Liver (tissue), 8 donors: ENCODE measurements at regions not wholly inside any gene's neighbourhood (a gene's known extent, or its start where the extent isn't known, plus 50 kb on each side); places are given as distances from the start of the nearest gene placed in this dataset.

ENCODE experiments used
- DNase-seq: peaks from one replicate; pipeline ENCODE4 v3.0.0-alpha.2; 2017; ENCODE audit warnings: low spot score
- H3K27ac ChIP-seq, 2 donors: one replicate each; pipeline ENCODE4 v1.7.0; 2013; ENCODE audit warnings: inconsistent platforms in 2 of 2, low read length in 2 of 2, control low read depth in 1 of 2, low read depth in 1 of 2, mild to moderate bottlenecking in 1 of 2
- H3K27me3 ChIP-seq, 4 donors: one replicate each; pipeline versions ENCODE4 v1.6.1 to v1.7.0; 2013; ENCODE audit warnings: low read length in 3 of 4, inconsistent platforms in 1 of 4, mild to moderate bottlenecking in 1 of 4, moderate library complexity in 1 of 4; ENCODE audit not compliant: control insufficient read depth in 4 of 4, insufficient read depth in 4 of 4
- H3K36me3 ChIP-seq, 4 donors: one replicate each; pipeline versions ENCODE4 v1.6.1 to v1.7.0; 2013; ENCODE audit warnings: low read length in 3 of 4, mild to moderate bottlenecking in 3 of 4, low read depth in 1 of 4, moderate library complexity in 1 of 4; ENCODE audit not compliant: control insufficient read depth in 4 of 4, insufficient read depth in 3 of 4
- H3K4me1 ChIP-seq, 4 donors: one replicate each; pipeline versions ENCODE4 v1.6.1 to v1.7.0; 2013; ENCODE audit warnings: low read length in 3 of 4, mild to moderate bottlenecking in 3 of 4, moderate library complexity in 1 of 4; ENCODE audit not compliant: control insufficient read depth in 4 of 4, insufficient read depth in 4 of 4
- H3K4me3 ChIP-seq, 3 donors: one replicate each; pipeline versions ENCODE4 v1.6.1 to v1.7.0; 2013; ENCODE audit warnings: low read length in 3 of 3, control low read depth in 1 of 3, low read depth in 1 of 3, mild to moderate bottlenecking in 1 of 3
- H3K9ac ChIP-seq, 2 donors: one replicate each; pipeline ENCODE4 v1.7.0; 2013; ENCODE audit warnings: low read length in 2 of 2, mild to moderate bottlenecking in 2 of 2, moderate library complexity in 2 of 2, control low read depth in 1 of 2, low read depth in 1 of 2
- H3K9me3 ChIP-seq, 4 donors: one replicate each; pipeline versions ENCODE4 v1.6.1 to v1.7.0; 2013; ENCODE audit warnings: low read length in 3 of 4; ENCODE audit not compliant: control insufficient read depth in 4 of 4
- ATF3 ChIP-seq: IDR thresholded peaks from 2 replicates; pipeline ENCODE4 v1.6.1; 2016; ENCODE audit warnings: antibody characterized with exemption
- CTCF ChIP-seq: fragments of 150-350 bp; IDR thresholded peaks from 2 replicates; pipeline ENCODE4 v1.5.1; 2017; ENCODE audit warnings: improper control_type of control experiment, low read depth, low read length; ENCODE audit not compliant: missing input control
- EGR1 ChIP-seq, 2 donors: IDR thresholded peaks; 2 replicates each; pipeline ENCODE4 v1.6.1; 2016 to 2018; ENCODE audit warnings: antibody characterized with exemption in 2 of 2, low read depth in 2 of 2
- FOXA1 ChIP-seq: IDR thresholded peaks from 2 replicates; pipeline ENCODE4 v1.6.1; 2016; ENCODE audit warnings: antibody characterized with exemption
- FOXA2 ChIP-seq: IDR thresholded peaks from 2 replicates; pipeline ENCODE4 v1.6.1; 2016; ENCODE audit warnings: antibody characterized with exemption
- GABPA ChIP-seq, 2 donors: IDR thresholded peaks in 1 of 2; conservative IDR thresholded peaks in 1 of 2; 2 replicates each; pipeline ENCODE4 v1.6.1; 2016; ENCODE audit warnings: antibody characterized with exemption in 2 of 2, mild to moderate bottlenecking in 1 of 2, moderate library complexity in 1 of 2
- HNF4A ChIP-seq, 2 donors: conservative IDR thresholded peaks; 2 replicates each; pipeline ENCODE4 v1.6.1; 2016; ENCODE audit warnings: antibody characterized with exemption in 2 of 2, mild to moderate bottlenecking in 2 of 2
- HNF4G ChIP-seq: IDR thresholded peaks from 2 replicates; pipeline ENCODE4 v1.6.1; 2016; ENCODE audit warnings: antibody characterized with exemption
- JUND ChIP-seq, 2 donors: IDR thresholded peaks; 2 replicates each; pipeline ENCODE4 v1.6.1; 2016; ENCODE audit warnings: antibody characterized with exemption in 2 of 2
- NR2F2 ChIP-seq: IDR thresholded peaks from 2 replicates; pipeline ENCODE4 v1.6.1; 2016; ENCODE audit warnings: antibody characterized with exemption
- RAD21 ChIP-seq, 2 donors: IDR thresholded peaks; 2 replicates each; pipeline ENCODE4 v1.6.1; 2016; ENCODE audit warnings: antibody characterized with exemption in 2 of 2, mild to moderate bottlenecking in 2 of 2
- RXRA ChIP-seq, 2 donors: IDR thresholded peaks; 2 replicates each; pipeline ENCODE4 v1.6.1; 2017 to 2018; ENCODE audit warnings: antibody characterized with exemption in 2 of 2, mild to moderate bottlenecking in 1 of 2
- SP1 ChIP-seq: IDR thresholded peaks from 2 replicates; pipeline ENCODE4 v1.6.1; 2018; ENCODE audit warnings: antibody characterized with exemption, mild to moderate bottlenecking
- TAF1 ChIP-seq: conservative IDR thresholded peaks from 2 replicates; pipeline ENCODE4 v1.6.1; 2016; ENCODE audit warnings: antibody characterized with exemption, mild to moderate bottlenecking
- YY1 ChIP-seq: IDR thresholded peaks from 2 replicates; pipeline ENCODE4 v1.6.1; 2016; ENCODE audit warnings: antibody characterized with exemption, mild to moderate bottlenecking
- WGBS: extraction: QIAGEN DNeasy Blood & Tissue Kit; methylation state at CpG from one replicate; pipeline ENCODE4 v1.1.7; 2013; 5-methylcytosine and 5-hydroxymethylcytosine counted together
- TF ChIP-seq, protein P1 (sequence below): IDR thresholded peaks from 2 replicates; pipeline ENCODE4 v1.6.1; 2016; ENCODE audit warnings: antibody characterized with exemption
- TF ChIP-seq, protein P2 (sequence below): IDR thresholded peaks from 2 replicates; pipeline ENCODE4 v1.6.1; 2016; ENCODE audit warnings: antibody characterized with exemption, mild to moderate bottlenecking
- TF ChIP-seq, protein P3 (sequence below): IDR thresholded peaks from 2 replicates; pipeline ENCODE4 v1.6.1; 2016; ENCODE audit warnings: antibody characterized with exemption
- donor health status: healthy.
- donor health status: healthy.
- donor health status: healthy.
- donor health status: healthy.
- donor health status: healthy.

DNA sequence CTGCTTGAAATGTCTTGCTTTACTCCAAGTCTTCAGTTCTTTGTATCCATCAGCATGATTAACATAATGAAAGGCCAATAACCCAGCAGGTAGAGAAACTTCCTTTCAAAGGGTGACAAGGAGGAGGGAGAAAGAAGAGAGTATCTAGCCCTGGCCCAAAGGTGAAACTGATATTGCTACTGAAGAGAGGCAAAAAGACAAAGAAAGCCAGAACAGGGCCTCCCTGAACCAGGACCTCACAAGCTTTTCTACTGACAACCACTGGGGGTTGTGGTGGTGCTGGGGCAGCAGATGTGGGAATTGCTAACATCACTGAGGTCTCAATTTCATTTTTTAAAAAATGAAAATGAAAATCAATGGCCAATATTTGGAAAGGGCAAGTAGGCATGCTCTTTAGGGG is 234.1 kb downstream of the RSL24D1 start (continued):
- no peak for TF ChIP-seq FOXA2
- TF ChIP-seq RXRA (IDR thresholded peaks at IDR 0.05): no peak
- TF ChIP-seq HNF4G: no peak

DNA sequence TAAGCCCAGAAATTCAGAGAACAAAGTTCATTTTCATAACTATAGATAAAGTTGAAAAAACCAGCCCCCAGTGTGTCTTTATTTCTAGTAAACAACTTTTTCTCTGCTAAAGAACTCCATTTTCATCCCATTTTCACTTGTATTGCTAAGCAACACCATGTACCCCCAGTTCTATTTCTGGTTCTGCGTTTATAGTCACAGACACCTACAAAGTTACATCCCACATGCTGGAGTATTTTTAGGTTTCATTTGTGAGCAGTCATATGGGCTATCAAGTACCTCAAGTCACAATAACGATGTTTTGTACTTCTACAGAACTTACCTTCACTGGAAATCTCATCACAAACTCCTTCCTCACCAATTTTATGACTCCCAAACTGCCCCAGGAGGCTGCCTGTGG is 236.5 kb downstream of the RSL24D1 start:
- DNase-seq: no peak
- no peak overlapping the region for H3K4me3 ChIP-seq
- no peak overlapping the region for H3K27ac ChIP-seq
- peaks cover 0 to 4% (median 3%) of the 10 kb centered on the region in 4 donors for H3K9me3 ChIP-seq
- WGBS: 67% methylated on average over 2 of the region's 2 CpGs
- no peaks in the 10 kb centered on the region for H3K36me3 ChIP-seq
- H3K4me1 ChIP-seq: no peaks in the 10 kb centered on the region
- no peak for TF ChIP-seq HNF4G
- TF ChIP-seq, protein P1, sequence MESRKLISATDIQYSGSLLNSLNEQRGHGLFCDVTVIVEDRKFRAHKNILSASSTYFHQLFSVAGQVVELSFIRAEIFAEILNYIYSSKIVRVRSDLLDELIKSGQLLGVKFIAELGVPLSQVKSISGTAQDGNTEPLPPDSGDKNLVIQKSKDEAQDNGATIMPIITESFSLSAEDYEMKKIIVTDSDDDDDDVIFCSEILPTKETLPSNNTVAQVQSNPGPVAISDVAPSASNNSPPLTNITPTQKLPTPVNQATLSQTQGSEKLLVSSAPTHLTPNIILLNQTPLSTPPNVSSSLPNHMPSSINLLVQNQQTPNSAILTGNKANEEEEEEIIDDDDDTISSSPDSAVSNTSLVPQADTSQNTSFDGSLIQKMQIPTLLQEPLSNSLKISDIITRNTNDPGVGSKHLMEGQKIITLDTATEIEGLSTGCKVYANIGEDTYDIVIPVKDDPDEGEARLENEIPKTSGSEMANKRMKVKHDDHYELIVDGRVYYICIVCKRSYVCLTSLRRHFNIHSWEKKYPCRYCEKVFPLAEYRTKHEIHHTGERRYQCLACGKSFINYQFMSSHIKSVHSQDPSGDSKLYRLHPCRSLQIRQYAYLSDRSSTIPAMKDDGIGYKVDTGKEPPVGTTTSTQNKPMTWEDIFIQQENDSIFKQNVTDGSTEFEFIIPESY: no peak
- no peak for TF ChIP-seq TAF1
- TF ChIP-seq JUND (IDR thresholded peaks at IDR 0.05): no peak
- TF ChIP-seq YY1: no peak
- no peak for TF ChIP-seq EGR1 (IDR thresholded peaks at IDR 0.05; ENCODE audit: low read depth in 2 of 2)
- TF ChIP-seq GABPA (IDR thresholded peaks at IDR 0.05 in 1 of 2, conservative IDR thresholded peaks at IDR 0.05 in 1 of 2): no peak
- TF ChIP-seq ATF3: no peak
- TF ChIP-seq, protein P2, sequence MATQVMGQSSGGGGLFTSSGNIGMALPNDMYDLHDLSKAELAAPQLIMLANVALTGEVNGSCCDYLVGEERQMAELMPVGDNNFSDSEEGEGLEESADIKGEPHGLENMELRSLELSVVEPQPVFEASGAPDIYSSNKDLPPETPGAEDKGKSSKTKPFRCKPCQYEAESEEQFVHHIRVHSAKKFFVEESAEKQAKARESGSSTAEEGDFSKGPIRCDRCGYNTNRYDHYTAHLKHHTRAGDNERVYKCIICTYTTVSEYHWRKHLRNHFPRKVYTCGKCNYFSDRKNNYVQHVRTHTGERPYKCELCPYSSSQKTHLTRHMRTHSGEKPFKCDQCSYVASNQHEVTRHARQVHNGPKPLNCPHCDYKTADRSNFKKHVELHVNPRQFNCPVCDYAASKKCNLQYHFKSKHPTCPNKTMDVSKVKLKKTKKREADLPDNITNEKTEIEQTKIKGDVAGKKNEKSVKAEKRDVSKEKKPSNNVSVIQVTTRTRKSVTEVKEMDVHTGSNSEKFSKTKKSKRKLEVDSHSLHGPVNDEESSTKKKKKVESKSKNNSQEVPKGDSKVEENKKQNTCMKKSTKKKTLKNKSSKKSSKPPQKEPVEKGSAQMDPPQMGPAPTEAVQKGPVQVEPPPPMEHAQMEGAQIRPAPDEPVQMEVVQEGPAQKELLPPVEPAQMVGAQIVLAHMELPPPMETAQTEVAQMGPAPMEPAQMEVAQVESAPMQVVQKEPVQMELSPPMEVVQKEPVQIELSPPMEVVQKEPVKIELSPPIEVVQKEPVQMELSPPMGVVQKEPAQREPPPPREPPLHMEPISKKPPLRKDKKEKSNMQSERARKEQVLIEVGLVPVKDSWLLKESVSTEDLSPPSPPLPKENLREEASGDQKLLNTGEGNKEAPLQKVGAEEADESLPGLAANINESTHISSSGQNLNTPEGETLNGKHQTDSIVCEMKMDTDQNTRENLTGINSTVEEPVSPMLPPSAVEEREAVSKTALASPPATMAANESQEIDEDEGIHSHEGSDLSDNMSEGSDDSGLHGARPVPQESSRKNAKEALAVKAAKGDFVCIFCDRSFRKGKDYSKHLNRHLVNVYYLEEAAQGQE: no peak
- TF ChIP-seq CTCF: no peak
- TF ChIP-seq RAD21 (IDR thresholded peaks at IDR 0.05): no peak
- TF ChIP-seq NR2F2: no peak
- no peak for TF ChIP-seq SP1
- TF ChIP-seq FOXA2: no peak
- no peak for TF ChIP-seq FOXA1
- TF ChIP-seq HNF4A (conservative IDR thresholded peaks at IDR 0.05): no peak
- no peak for TF ChIP-seq RXRA (IDR thresholded peaks at IDR 0.05)
- TF ChIP-seq, protein P3, sequence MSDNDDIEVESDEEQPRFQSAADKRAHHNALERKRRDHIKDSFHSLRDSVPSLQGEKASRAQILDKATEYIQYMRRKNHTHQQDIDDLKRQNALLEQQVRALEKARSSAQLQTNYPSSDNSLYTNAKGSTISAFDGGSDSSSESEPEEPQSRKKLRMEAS: no peak
- no peaks in the 10 kb centered on the region for H3K27me3 ChIP-seq
- no peak overlapping the region for H3K9ac ChIP-seq
